ENCODE measurements at regions not wholly inside any gene's neighbourhood (a gene's known extent, or its start where the extent isn't known, plus 50 kb on each side); places are given as distances from the start of the nearest gene placed in this dataset.
"Not testable (repeated sequence)": the region's sequence is repeated elsewhere in the genome, so short reads cannot be mapped to it uniquely, and the experiment has no call there.

- DNase-seq (ENCODE audit: low spot score in 2 of 2) (no peak), FAIRE-seq (no peak)
These were observed 258.1 kb upstream of the MCTP2 start for GRCh38 chr15:93973287-93973686.

- no peak for FAIRE-seq
- no peak for DNase-seq (ENCODE audit: low spot score in 2 of 2)
These were observed 262.6 kb upstream of the MCTP2 start for GRCh38 chr15:93968773-93969172.

GRCh38 chr15:93965304-93965908, 266.0 kb upstream of the MCTP2 start:
- FAIRE-seq (no peak), DNase-seq (ENCODE audit: low spot score in 2 of 2) (no peak)

GRCh38 chr15:93954985-93955571, 276.3 kb upstream of the MCTP2 start:
- FAIRE-seq: no peak
- DNase-seq (ENCODE audit: low spot score in 2 of 2): no peak

GRCh38 chr15:93948726-93949125, 282.6 kb upstream of the MCTP2 start:
- DNase-seq (ENCODE audit: low spot score in 2 of 2) (no peak), FAIRE-seq (no peak)

GRCh38 chr15:93943586-93943985, 287.8 kb upstream of the MCTP2 start:
- DNase-seq (ENCODE audit: low spot score in 2 of 2): no peak
- FAIRE-seq: no peak

- DNase-seq (ENCODE audit: low spot score in 2 of 2) (no peak), FAIRE-seq (no peak)
These were observed 289.1 kb upstream of the MCTP2 start for GRCh38 chr15:93942269-93942694.

GRCh38 chr15:93941697-93942096, 289.7 kb upstream of the MCTP2 start:
- FAIRE-seq (no peak), DNase-seq (ENCODE audit: low spot score in 2 of 2) (no peak)

GRCh38 chr15:93940226-93940625, 291.1 kb upstream of the MCTP2 start:
- no peak for FAIRE-seq
- DNase-seq (ENCODE audit: low spot score in 2 of 2): no peak

- no peak for FAIRE-seq
- no peak for DNase-seq (ENCODE audit: low spot score in 2 of 2)
These were observed 299.1 kb upstream of the MCTP2 start for GRCh38 chr15:93932164-93932776.

GRCh38 chr15:93929375-93930094, 301.8 kb upstream of the MCTP2 start:
- FAIRE-seq (no peak), DNase-seq (ENCODE audit: low spot score in 2 of 2) (peak in 1 of 2 donors; percentile 12)

GRCh38 chr15:93920204-93920603, 311.2 kb upstream of the MCTP2 start:
- FAIRE-seq (no peak), DNase-seq (ENCODE audit: low spot score in 2 of 2) (no peak)

- FAIRE-seq; DNase-seq (ENCODE audit: low spot score in 2 of 2): not testable (repeated sequence)
These were observed 312.6 kb upstream of the MCTP2 start for GRCh38 chr15:93918801-93919200.

- FAIRE-seq: no peak
- no peak for DNase-seq (ENCODE audit: low spot score in 2 of 2)
These were observed 314.2 kb upstream of the MCTP2 start for GRCh38 chr15:93917181-93917580.

- FAIRE-seq: no peak
These were observed 317.5 kb upstream of the MCTP2 start for GRCh38 chr15:93913871-93914270.

GRCh38 chr15:93913310-93913709, 318.1 kb upstream of the MCTP2 start:
- DNase-seq (ENCODE audit: low spot score in 2 of 2) (no peak), FAIRE-seq (no peak)

More at GRCh38 chr15:93913871-93914270, 317.5 kb upstream of the MCTP2 start:
- DNase-seq (ENCODE audit: low spot score in 2 of 2): no peak

GRCh38 chr15:93900476-93901400, 330.6 kb upstream of the MCTP2 start:
- FAIRE-seq: no peak

GRCh38 chr15:93899817-93900216, 331.5 kb upstream of the MCTP2 start:
- FAIRE-seq: no peak
- DNase-seq (ENCODE audit: low spot score in 2 of 2): no peak

More at GRCh38 chr15:93900476-93901400, 330.6 kb upstream of the MCTP2 start:
- no peak for DNase-seq (ENCODE audit: low spot score in 2 of 2)

GRCh38 chr15:93897377-93897776, 334.0 kb upstream of the MCTP2 start:
- no peak for FAIRE-seq
- DNase-seq (ENCODE audit: low spot score in 2 of 2): no peak
